ENCODE measurements at regions not wholly inside any gene's neighbourhood (a gene's known extent, or its start where the extent isn't known, plus 50 kb on each side); places are given as distances from the start of the nearest gene placed in this dataset.
"Not testable (repeated sequence)": the region's sequence is repeated elsewhere in the genome, so short reads cannot be mapped to it uniquely, and the experiment has no call there.

DNA sequence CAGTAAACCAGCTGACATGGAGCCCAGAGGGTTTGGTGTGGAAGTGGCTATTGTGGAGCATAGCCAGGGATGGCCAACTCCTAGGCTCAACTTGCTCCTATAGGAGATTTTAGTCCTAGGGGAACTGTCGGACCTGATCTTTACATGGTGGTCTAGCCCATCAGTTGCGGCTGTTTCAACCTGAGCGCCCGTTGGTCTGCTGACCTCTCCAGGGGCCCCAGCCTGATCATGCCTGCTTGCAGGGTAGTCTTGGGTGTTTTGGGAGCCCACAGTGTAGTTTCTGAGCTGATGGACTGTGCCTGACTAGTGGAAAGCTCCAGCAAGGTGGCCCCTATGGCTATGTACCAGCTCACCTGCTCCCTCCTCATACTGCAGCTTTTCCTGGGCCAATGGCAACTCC, 597.0 kb downstream of the IQCM start:
- Histone ChIP-seq H3K9me3 (ENCODE audit: control insufficient read depth, low read length) (no peaks in the 10 kb centered on the region), H3K36me3 (ENCODE audit: control insufficient read depth, insufficient read depth, low read length) (no peaks in the 10 kb centered on the region)
- WGBS, 2 experiments = 92 to 97% methylated on average over 4 of the region's 4 CpGs

DNA sequence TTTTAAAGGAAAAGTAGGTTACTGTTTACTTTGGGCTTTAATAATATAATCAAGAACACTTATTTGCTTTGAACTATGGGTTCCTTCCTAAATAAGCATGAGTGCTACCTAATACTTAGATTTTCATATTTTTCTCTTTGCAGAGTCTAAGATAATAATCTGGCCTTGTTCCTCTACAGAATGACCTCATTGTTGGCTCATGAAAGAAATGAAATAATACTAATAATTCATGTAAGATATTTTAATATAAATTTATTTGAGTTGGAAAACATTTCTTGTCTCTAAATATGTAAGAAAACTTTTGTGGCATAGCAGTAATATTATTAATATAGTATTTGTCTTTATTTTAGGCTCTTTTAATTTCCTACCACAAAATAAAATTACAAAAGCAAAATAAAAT, 601.3 kb downstream of the IQCM start:
- H3K27me3 ChIP-seq (ENCODE audit: control insufficient read depth, insufficient read depth, low read length, poor library complexity, severe bottlenecking) = no peaks in the 10 kb centered on the region
- no peaks in the 10 kb centered on the region for H3K9me3 ChIP-seq (ENCODE audit: control insufficient read depth, low read length)
- H3K4me3 ChIP-seq (ENCODE audit: insufficient read depth, low read depth, low read length) = no peak overlapping the region
- H3K4me1 ChIP-seq (ENCODE audit: control insufficient read depth, insufficient read depth, low read length) = no peaks in the 10 kb centered on the region
- H3K27ac ChIP-seq (ENCODE audit: insufficient read depth, low read depth, low read length, poor library complexity, severe bottlenecking) = no peak overlapping the region
- no peaks in the 10 kb centered on the region for H3K36me3 ChIP-seq (ENCODE audit: control insufficient read depth, insufficient read depth, low read length)

More for the DNA sequence above, 597.0 kb downstream of the IQCM start:
- no peak overlapping the region for H3K4me3 ChIP-seq (ENCODE audit: insufficient read depth, low read depth, low read length)
- H3K27me3 ChIP-seq (ENCODE audit: control insufficient read depth, insufficient read depth, low read length, poor library complexity, severe bottlenecking) = no peaks in the 10 kb centered on the region
- H3K27ac ChIP-seq (ENCODE audit: insufficient read depth, low read depth, low read length, poor library complexity, severe bottlenecking) = no peak overlapping the region
- H3K4me1 ChIP-seq (ENCODE audit: control insufficient read depth, insufficient read depth, low read length) = no peaks in the 10 kb centered on the region

GRCh38 chr4:149211876-149212275, 603.8 kb downstream of the IQCM start:
- no peaks in the 10 kb centered on the region for H3K9me3 ChIP-seq (ENCODE audit: control insufficient read depth, low read length)
- WGBS, 2 experiments = 83 to 100% methylated on average over 1 of the region's 1 CpG
- no peak overlapping the region for H3K4me3 ChIP-seq (ENCODE audit: insufficient read depth, low read depth, low read length)
- H3K36me3 ChIP-seq (ENCODE audit: control insufficient read depth, insufficient read depth, low read length) = no peaks in the 10 kb centered on the region
- H3K27ac ChIP-seq (ENCODE audit: insufficient read depth, low read depth, low read length, poor library complexity, severe bottlenecking) = no peak overlapping the region
- no peaks in the 10 kb centered on the region for H3K27me3 ChIP-seq (ENCODE audit: control insufficient read depth, insufficient read depth, low read length, poor library complexity, severe bottlenecking)
- no peaks in the 10 kb centered on the region for H3K4me1 ChIP-seq (ENCODE audit: control insufficient read depth, insufficient read depth, low read length)

DNA sequence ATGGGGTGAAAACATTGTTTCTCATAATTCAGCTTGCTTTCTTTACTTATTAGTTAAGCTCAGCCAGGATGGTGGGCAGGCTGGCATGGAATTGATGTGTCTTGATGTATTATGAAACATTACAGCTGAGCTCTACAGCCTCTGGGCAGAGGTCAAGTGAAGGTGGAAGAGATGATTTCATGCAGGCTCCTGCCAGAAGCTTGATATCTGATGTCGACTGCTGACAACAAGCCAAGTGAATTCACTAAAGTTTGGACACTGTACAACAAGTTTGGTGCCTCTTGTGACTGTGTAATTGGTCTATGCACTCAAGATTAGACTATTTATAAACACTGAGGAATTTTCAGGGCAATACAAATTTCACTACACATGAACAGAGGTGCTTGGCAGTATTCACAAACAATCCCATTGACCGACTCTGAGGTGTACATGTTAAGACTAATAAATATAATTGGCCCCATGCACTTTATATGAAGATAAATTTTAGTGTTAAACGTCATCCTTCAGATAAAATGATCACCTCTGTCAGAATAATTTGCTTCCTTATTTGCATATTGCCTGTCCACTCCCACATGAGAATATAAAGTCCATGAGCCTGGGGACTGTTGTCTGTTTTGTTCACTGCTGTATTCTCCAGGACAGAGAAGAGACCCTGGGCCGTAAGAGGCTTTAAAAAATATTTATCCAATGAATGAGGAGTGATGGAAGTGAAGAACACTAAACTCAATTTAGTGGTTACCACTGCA, 612.2 kb downstream of the IQCM start:
- H3K27me3 ChIP-seq (ENCODE audit: control insufficient read depth, insufficient read depth, low read length, poor library complexity, severe bottlenecking) = no peaks in the 10 kb centered on the region
- H3K4me3 ChIP-seq (ENCODE audit: insufficient read depth, low read depth, low read length) = no peak overlapping the region
- H3K4me1 ChIP-seq (ENCODE audit: control insufficient read depth, insufficient read depth, low read length) = no peaks in the 10 kb centered on the region
- no peaks in the 10 kb centered on the region for H3K36me3 ChIP-seq (ENCODE audit: control insufficient read depth, insufficient read depth, low read length)
- WGBS, 2 experiments = 86 to 98% methylated on average over 2 to 4 of the region's 4 CpGs
- no peaks in the 10 kb centered on the region for H3K9me3 ChIP-seq (ENCODE audit: control insufficient read depth, low read length)
- no peak overlapping the region for H3K27ac ChIP-seq (ENCODE audit: insufficient read depth, low read depth, low read length, poor library complexity, severe bottlenecking)

GRCh38 chr4:149202117-149202516, 613.5 kb downstream of the IQCM start:
- H3K36me3 ChIP-seq (ENCODE audit: control insufficient read depth, insufficient read depth, low read length) = no peaks in the 10 kb centered on the region
- H3K4me3 ChIP-seq (ENCODE audit: insufficient read depth, low read depth, low read length) = no peak overlapping the region
- H3K9me3 ChIP-seq (ENCODE audit: control insufficient read depth, low read length) = no peaks in the 10 kb centered on the region
- 93 to 100% methylated on average over 1 of the region's 1 CpG for WGBS, 2 experiments
- H3K4me1 ChIP-seq (ENCODE audit: control insufficient read depth, insufficient read depth, low read length) = no peaks in the 10 kb centered on the region
- H3K27me3 ChIP-seq (ENCODE audit: control insufficient read depth, insufficient read depth, low read length, poor library complexity, severe bottlenecking) = no peaks in the 10 kb centered on the region
- H3K27ac ChIP-seq (ENCODE audit: insufficient read depth, low read depth, low read length, poor library complexity, severe bottlenecking) = no peak overlapping the region

GRCh38 chr4:149199594-149199993, 616.0 kb downstream of the IQCM start:
- no peak overlapping the region for H3K4me3 ChIP-seq (ENCODE audit: insufficient read depth, low read depth, low read length)
- H3K27ac ChIP-seq (ENCODE audit: insufficient read depth, low read depth, low read length, poor library complexity, severe bottlenecking) = no peak overlapping the region
- no peaks in the 10 kb centered on the region for H3K36me3 ChIP-seq (ENCODE audit: control insufficient read depth, insufficient read depth, low read length)
- no peaks in the 10 kb centered on the region for H3K9me3 ChIP-seq (ENCODE audit: control insufficient read depth, low read length)
- no peaks in the 10 kb centered on the region for H3K27me3 ChIP-seq (ENCODE audit: control insufficient read depth, insufficient read depth, low read length, poor library complexity, severe bottlenecking)
- WGBS, 2 experiments = 97 to 100% methylated on average over 1 to 3 of the region's 3 CpGs
- H3K4me1 ChIP-seq (ENCODE audit: control insufficient read depth, insufficient read depth, low read length) = no peaks in the 10 kb centered on the region

- H3K27ac ChIP-seq (ENCODE audit: insufficient read depth, low read depth, low read length, poor library complexity, severe bottlenecking) = no peak overlapping the region
- no peaks in the 10 kb centered on the region for H3K27me3 ChIP-seq (ENCODE audit: control insufficient read depth, insufficient read depth, low read length, poor library complexity, severe bottlenecking)
- H3K36me3 ChIP-seq (ENCODE audit: control insufficient read depth, insufficient read depth, low read length) = no peaks in the 10 kb centered on the region
- no peak overlapping the region for H3K4me3 ChIP-seq (ENCODE audit: insufficient read depth, low read depth, low read length)
- 95 to 96% methylated on average over 1 of the region's 1 CpG for WGBS, 2 experiments
- H3K4me1 ChIP-seq (ENCODE audit: control insufficient read depth, insufficient read depth, low read length) = no peaks in the 10 kb centered on the region
- no peaks in the 10 kb centered on the region for H3K9me3 ChIP-seq (ENCODE audit: control insufficient read depth, low read length)
Observed at GRCh38 chr4:149194061-149194460, 621.6 kb downstream of the IQCM start.

DNA sequence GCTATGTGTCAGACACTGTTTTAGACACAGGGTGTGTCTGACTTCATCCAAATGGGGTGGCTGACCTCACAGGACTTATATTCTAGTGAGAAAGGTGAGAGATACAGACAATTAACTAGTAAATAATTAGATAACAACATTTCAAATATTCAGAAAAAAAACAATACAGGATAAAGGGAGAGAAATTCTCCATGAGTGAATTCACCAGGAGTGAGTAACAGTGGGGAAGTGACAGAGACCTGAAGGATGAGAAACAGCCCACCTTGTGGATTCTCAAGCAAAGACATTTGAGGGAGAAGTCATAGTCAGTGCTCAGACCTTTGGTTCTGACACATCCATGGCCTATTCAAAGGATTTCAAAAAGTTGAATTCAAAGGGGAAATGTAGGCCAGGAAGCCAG, 627.9 kb downstream of the IQCM start:
- Histone ChIP-seq H3K4me1 (ENCODE audit: control insufficient read depth, insufficient read depth, low read length) (peaks cover 4% of the 10 kb centered on the region), H3K4me3 (ENCODE audit: insufficient read depth, low read depth, low read length) (no peak overlapping the region), H3K36me3 (ENCODE audit: control insufficient read depth, insufficient read depth, low read length) (no peaks in the 10 kb centered on the region), H3K9me3 (ENCODE audit: control insufficient read depth, low read length) (no peaks in the 10 kb centered on the region), H3K27me3 (ENCODE audit: control insufficient read depth, insufficient read depth, low read length, poor library complexity, severe bottlenecking) (no peaks in the 10 kb centered on the region), H3K27ac (ENCODE audit: insufficient read depth, low read depth, low read length, poor library complexity, severe bottlenecking) (no peak overlapping the region)

DNA sequence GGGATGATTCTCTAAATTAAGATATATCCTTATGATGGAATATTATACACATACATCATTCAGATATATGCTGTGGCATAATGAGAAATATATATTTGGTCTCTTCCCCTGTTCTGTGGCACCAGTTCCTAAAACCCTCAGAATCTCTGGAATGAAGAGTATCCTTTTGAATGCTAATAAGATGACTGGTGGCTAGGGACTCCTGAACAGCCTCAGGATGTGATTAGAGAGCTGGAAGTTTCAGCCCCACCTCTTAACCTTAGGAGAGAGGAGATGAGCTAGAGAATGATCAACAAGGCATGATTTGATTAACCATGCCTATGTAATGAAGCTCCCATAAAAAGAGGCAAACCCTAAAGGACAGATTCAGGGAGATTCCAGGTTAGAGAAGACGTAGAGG, 632.0 kb downstream of the IQCM start:
- Histone ChIP-seq H3K9me3 (ENCODE audit: control insufficient read depth, low read length) (no peaks in the 10 kb centered on the region), H3K4me3 (ENCODE audit: insufficient read depth, low read depth, low read length) (no peak overlapping the region), H3K4me1 (ENCODE audit: control insufficient read depth, insufficient read depth, low read length) (peaks cover 4% of the 10 kb centered on the region), H3K36me3 (ENCODE audit: control insufficient read depth, insufficient read depth, low read length) (no peaks in the 10 kb centered on the region), H3K27ac (ENCODE audit: insufficient read depth, low read depth, low read length, poor library complexity, severe bottlenecking) (no peak overlapping the region), H3K27me3 (ENCODE audit: control insufficient read depth, insufficient read depth, low read length, poor library complexity, severe bottlenecking) (no peaks in the 10 kb centered on the region)
- 79 to 100% methylated on average over 1 of the region's 1 CpG for WGBS, 2 experiments

DNA sequence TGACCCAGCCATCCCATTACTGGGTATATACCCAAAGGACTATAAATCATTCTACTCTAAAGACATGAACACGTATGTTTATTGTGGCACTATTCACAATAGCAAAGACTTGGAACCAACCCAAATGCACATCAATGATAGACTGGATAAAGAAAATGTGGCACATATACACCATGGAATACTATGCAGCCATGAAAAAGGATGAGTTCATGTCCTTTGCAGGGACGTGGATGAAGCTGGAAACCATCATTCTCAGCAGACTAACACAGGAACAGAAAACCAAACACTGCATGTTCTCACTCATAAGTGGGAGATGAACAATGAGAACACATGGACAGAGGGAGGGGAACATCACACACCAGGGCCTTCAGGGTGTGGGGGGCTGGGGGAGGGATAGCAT, 634.2 kb downstream of the IQCM start:
- not testable (repeated sequence) for H3K9me3 ChIP-seq (ENCODE audit: control insufficient read depth, low read length); H3K27me3 ChIP-seq (ENCODE audit: control insufficient read depth, insufficient read depth, low read length, poor library complexity, severe bottlenecking); H3K27ac ChIP-seq (ENCODE audit: insufficient read depth, low read depth, low read length, poor library complexity, severe bottlenecking); H3K4me3 ChIP-seq (ENCODE audit: insufficient read depth, low read depth, low read length); H3K4me1 ChIP-seq (ENCODE audit: control insufficient read depth, insufficient read depth, low read length); H3K36me3 ChIP-seq (ENCODE audit: control insufficient read depth, insufficient read depth, low read length)
- WGBS, 2 experiments = 95 to 96% methylated on average over 1 to 2 of the region's 2 CpGs

DNA sequence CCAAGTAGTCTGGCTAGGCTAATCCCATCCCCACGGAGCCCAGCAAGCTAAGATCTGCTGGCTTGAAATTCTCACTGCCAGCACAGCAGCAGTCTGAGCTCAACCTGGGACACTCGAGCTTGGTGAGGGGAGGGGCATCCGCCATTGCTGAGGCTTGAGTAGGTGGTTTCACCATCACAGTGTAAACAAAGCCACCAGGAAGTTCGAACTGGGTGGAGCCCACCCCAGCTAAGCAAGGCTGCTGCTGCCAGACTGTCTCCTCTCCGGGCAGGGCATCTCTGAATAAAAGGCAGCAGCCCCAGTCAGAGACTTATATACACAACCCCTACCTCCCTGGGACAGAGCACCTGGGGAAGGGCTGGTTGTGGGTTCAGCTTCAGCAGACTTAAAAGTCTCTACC, 639.6 kb downstream of the IQCM start:
- WGBS, 2 experiments = 44 to 55% methylated on average over 5 of the region's 5 CpGs
- H3K4me1 ChIP-seq (ENCODE audit: control insufficient read depth, insufficient read depth, low read length) = no peaks in the 10 kb centered on the region
- no peak overlapping the region for H3K4me3 ChIP-seq (ENCODE audit: insufficient read depth, low read depth, low read length)
- no peaks in the 10 kb centered on the region for H3K9me3 ChIP-seq (ENCODE audit: control insufficient read depth, low read length)
- no peak overlapping the region for H3K27ac ChIP-seq (ENCODE audit: insufficient read depth, low read depth, low read length, poor library complexity, severe bottlenecking)
- H3K36me3 ChIP-seq (ENCODE audit: control insufficient read depth, insufficient read depth, low read length) = no peaks in the 10 kb centered on the region
- no peaks in the 10 kb centered on the region for H3K27me3 ChIP-seq (ENCODE audit: control insufficient read depth, insufficient read depth, low read length, poor library complexity, severe bottlenecking)

Data from ectodermal cell (in vitro differentiated cells).